Activated T-cell treated with anti-CD3 and anti-CD28 coated beads, Interleukin-2, amount 50 U/mL, for 48 hours (primary cell): ENCODE measurements at regions not wholly inside any gene's neighbourhood (a gene's known extent, or its start where the extent isn't known, plus 50 kb on each side); places are given as distances from the start of the nearest gene placed in this dataset.
"Not testable (repeated sequence)": the region's sequence is repeated elsewhere in the genome, so short reads cannot be mapped to it uniquely, and the experiment has no call there.

Experiments
- DNase-seq, 2 experiments: peaks; one replicate each; pipeline ENCODE4 v3.0.0-alpha.2; 2020

DNA sequence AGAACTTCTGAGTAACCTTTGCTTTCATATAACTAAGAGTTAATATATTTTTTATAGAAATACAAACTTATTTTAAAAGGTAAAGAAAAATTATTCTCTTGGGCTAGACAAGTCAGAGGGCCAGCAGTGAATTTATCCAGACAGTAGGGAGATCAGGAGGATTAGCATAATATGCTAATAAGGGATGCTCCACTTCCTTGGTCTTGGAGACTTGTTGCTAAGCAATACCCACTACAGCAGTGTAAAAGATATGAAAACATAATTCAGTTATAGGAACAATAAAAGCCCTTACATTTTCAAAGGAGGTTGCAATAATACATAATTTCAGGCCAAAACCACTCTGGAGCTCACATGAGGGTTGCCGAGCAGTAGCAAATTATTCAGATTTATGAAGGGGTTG lies 615.6 kb downstream of the KCNH5 start:
- no peak for DNase-seq

DNA sequence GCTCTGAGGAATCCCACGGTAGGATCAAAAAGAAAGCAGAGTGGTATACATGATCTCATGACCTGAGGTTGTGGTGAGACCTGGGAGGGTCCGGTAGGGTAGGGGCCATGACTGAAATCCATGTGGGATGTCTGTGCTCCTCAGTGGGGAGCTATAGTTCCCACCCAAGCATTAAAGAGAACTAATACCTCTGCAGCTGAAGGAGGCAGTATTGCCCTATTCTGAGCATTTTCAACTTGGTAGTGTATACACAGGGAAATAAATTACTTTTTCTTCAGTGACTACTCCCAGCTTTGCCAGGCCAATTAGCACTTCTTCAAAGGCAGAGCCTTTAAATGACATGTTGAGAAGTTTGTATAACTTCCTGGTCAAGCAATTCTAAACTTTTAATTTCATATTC lies 613.8 kb downstream of the KCNH5 start:
- DNase-seq, result no peak

DNA sequence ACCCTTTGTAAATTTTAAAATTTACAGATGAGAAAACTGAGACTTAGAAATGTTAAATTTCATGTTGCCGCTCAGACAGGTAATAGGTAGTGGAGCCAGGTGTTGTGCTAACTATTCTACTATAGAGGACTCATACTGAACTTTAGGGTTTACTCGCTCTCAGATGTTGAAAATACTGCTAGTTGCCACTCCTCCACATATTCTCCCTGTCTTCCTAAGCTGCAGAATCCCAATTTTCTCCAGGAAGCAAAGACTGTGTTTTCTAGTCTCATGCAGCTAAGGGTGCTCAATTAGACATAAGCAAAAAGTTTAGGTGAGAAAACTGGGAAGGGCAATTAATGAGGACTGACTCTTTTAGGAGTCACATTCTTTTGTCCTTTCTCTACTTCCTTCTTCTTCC lies 612.3 kb downstream of the KCNH5 start:
- no peak for DNase-seq

DNA sequence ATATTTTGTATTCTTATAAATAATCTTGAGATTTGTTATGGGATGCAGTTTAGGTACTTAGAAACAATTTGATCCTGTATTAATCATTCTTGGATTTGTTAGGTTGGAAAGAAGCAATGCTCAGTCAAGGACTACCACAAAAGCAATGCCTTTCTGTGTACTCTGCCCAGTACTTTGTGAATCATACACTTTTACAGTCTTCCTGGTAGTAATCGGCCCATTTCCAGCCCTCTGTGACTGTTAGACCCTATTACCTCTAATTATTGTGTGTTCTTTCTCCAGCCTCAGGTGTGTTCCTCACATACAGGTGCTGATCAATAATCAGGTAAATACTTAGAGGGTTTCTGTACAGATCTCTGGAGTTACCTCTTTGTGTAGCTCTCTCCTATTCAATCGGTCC lies 609.0 kb downstream of the KCNH5 start:
- no peak for DNase-seq

DNA sequence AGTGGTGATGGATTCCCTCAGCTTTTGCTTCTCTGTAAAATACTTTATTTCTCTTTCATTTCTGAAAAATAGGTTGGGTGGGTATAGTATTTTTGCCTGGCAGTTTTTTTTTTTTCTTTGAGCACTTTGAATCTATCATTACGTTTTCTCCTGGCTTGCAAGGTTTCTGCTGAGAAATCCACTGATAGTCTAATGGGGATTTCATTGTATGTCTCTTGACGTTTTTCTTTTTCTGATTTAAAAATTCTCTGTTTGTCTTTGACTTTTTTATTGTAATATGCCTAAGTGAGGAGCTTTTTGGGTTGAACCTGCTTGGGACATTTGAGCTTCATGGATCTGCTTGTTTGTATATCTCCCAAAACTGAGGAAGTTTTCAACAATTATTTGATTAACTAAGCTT lies 606.0 kb downstream of the KCNH5 start:
- DNase-seq, result no peak

DNA sequence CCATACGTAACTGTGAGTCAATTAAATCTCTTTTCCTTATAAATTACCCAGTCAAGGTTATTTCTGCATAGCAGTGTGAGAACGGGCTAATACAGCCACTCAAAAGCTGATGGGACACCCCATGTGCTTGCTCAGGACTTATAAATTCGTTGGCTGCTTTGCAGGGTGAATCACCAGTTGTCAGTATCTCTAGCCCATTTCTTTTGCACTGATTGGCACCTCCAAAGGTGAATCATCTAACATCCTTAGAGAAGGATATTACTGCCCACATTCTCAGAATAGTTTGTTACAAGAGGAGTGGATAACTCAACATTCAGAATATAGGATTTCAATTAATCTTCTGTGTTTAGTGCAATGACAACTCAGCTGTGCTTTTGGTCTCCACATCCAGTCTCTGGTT lies 601.5 kb downstream of the KCNH5 start:
- DNase-seq, result no peak

DNA sequence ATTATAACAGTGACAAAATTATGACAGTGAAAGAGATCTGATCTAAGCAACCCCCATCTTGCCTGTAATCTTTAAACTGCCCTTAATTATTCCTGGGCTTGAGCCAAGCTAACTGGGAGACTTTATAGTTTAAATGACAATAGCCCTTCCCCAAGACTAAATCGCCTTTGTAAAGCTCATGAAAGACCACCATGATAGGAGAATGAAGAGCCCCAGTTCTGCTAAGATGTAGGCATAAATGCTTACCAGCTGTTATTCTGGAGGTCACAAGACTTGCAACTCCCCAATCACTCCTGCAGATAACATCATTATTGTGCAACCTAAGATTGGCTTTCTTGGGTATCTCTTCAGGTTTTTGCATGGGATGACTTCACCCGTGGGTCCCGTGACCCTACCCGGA lies 599.7 kb downstream of the KCNH5 start:
- DNase-seq, result no peak

DNA sequence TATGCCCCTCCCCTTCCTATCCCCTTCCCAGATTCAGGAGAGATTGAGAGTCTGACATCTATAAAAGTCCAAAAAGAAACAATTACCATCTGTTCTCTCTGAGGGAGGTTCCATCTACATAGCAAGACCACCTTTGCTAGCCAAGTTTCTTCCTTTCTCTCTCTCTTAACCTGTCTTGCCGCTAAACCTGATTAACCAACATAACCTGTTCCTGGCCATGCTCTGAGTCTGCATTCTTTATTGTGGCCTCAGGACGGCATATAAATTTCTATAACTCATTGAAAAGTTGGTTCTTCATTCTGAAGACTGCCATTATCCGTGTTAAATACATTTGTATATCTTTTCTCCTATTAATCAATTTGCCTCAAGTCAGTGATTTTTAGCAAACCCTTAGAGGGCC lies 594.0 kb downstream of the KCNH5 start:
- no peak for DNase-seq

DNA sequence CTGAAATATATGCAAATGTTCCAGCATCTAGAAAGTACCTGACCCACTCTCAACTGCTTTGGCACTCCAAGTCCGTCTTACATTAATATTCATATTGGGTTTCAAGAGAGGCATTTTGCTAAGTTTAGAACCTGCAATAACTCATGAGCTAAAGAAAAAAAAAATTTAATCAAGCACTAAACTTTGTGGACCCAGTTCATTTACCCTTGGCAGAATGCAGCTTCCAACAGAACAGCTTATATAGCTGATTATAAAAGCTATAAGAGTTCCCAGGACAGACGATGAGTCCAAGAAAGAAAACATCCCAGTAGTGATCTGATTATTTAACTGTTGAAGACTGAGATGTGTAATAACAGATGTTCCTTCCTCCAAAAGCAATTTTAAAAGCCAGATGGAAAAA lies 592.0 kb downstream of the KCNH5 start:
- no peak for DNase-seq

DNA sequence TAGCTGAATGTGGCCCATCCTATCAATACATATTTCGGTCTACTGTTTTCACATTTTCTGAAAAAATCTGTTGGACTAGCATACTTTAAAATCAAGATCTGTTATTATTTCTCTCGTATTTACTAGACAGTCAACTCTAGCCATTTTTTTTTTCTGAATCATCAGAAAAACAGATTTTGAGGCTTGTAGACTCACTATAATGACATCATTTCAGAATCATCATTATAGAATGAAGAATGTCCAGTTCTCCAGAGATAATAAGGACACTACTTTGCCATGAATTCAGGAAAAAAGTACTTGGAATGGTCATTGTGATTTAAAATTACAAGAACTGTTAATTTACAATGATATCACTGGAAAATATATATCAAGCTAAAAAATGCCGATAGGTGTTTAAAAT lies 589.8 kb downstream of the KCNH5 start:
- DNase-seq, result no peak

DNA sequence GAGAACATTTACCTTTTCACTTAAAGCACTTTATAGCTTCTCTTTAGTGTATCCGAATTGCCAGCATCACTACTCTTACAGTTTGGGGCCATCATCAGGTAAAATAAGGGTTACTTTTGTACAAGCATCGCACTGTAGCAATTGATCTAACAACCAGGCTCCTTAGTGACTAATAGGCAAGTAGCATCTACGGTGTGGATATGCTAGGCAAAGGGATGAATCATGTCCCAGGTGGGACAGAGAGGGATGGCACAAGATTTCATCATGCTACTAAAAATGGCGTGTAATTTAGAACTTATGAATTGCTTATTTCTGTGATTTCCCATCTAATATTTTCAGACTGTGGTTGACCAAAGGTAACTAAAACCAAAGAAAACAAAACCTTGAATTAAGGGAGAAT lies 582.3 kb downstream of the KCNH5 start:
- no peak for DNase-seq

DNA sequence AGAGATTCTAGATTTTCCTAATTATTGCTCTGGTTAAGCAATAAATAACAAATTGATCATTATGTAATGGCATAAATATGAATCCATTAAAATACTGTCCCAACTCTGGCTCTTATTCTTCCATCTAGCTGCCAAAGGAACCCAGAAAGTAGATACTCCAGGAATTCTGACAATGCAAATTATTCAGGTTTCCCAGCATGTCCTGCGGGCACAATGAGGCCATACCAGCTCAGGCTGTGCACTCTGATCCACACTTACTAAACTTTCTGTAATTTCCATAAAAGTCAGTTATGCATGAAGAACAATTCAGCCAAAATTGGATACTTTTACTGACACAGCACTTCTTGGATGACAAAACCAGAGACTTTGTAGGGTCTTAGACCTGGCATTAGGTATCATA lies 576.3 kb downstream of the KCNH5 start:
- no peak for DNase-seq

DNA sequence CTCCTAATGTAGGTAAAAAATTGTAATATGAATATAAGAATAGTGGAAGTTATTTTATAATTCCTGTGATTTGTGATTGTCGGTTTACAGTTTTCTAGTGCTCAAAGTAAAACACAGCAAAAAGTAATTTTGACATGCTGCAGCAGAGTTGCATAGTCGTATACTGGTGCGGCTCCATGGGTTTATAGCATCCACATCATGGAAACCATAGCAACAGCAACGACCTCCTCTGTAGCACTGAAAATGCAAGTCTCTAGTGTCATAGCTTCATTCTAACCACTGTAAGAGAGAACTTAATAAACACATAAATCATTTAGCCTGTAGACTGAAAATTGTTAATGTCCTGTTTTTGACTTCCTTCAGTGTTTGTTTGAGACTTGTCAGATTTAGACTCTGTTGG lies 574.3 kb downstream of the KCNH5 start:
- DNase-seq, result no peak

DNA sequence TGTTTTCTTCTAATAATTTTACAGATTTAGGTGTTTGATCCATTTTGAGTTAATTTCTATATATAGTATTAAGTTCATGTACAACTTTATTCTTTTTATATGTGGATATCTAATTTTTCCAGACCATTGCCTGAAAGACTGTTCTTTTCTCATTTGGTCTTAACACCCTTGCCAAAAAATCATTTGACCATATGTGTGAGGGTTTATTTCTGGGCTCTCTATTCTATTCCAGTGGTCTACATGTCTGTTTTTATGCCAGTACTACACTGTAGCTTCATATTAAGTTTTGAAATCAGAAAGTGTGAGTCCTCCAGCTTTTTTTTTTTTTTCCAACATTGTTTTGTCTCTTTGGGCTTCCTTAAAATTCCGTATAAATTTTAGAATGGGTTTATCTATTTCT lies 554.1 kb downstream of the KCNH5 start:
- DNase-seq, result no peak

DNA sequence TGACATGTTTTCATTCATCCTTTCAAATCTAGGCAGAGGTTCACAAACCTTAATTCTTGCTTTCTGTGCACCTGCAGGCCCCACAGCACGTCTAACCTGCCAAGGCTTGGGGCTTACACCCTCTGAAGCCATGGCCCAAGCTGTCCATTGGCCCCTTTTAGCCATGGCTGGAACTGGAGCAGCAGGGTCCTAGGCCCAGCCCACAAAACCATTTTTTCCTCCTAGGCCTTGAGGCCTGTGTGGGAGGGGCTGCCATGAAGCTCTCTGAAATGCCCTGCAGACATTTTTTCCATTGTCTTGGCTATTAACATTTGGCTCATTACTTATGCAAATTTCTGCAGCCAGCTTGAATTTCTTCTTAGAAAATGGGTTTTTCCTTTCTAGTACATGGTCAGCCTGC lies 547.5 kb downstream of the KCNH5 start:
- no peak for DNase-seq

DNA sequence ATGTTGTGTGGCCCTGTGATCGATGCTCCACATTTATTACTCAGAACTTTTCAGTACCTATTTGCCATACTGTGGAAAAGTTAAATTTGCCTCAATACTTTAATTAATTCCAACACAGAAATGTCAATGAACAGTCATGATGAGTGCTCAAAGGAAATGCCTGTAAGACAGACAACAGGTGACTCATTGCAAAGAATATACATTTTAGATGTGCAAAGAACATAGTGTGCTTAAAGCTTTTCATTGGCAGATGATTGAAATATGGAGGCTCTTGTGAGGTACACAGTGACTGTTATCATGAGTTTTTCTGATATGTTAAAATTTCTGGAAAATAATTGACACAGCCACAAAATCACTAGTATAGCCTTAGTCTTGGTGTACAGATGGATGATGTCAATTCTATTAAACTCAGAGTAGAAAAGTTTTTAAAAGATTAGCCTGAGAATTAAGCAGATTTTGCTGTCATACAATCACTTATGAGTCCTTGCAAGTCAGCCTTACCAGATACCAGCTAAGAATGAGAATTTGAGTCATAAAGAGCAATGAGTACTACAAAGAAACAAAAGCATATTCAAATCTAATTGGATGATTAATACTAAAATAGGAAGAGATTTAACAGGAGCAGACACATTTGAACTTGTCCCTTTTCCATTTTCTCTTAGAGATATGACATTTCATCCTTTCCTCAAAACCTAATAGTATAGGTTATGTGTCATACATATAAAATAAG lies 544.1 kb downstream of the KCNH5 start:
- no peak for DNase-seq

DNA sequence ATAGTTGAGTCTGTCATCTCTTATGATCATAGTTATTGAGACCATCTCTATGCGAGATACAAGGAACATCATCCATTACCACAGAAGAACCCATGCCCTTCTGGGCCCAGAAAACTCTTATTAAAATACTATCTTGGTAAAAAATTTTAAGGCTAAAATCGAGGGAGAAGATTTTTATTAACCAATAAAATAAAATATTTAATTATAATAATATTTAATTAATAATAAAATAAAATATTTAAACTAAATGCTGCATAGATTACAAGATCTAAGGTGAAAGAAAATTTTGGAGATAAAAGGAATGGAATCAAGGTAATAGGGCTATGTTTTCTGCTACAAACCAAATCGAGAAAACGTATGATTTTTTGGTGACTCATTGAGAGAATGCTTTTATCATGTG lies 540.2 kb downstream of the KCNH5 start:
- no peak for DNase-seq

DNA sequence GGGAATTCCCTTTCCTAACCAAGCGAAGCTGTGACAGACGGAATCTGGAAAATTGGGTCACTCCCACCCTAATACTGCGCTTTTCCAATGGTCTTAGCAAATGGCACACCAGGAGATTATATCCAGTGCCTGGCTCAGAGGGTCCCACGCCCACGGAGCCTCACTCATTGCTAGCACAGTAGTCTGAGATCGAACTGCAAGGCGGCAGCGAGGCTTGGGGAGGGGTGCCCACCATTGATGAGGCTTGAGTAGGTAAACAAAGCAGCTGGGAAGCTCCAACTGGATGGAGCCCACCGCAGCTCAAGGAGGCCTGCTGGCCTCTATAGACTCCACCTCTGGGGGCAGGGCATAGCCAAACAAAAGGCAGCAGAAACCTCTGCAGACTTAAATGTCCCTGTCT lies 523.9 kb downstream of the KCNH5 start:
- DNase-seq, result not testable (repeated sequence)

DNA sequence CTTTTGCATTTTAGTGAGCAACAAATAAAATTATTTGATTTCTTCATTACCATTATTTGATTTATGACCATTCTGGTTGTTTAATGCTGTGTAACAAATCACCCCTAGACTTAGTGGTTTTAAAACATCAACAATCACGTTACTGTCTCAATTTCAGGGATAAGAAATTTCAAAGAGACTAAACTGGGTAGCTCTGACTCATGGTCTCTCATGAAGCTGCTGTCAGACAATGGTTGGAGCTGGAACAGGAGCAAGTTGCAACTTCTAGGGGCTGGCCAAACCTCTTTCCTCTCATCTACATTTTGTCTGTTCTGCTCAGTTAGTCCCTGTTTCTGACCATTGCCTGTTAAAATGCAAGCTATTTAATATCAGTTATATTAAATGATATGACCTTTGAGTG lies 517.0 kb downstream of the KCNH5 start:
- DNase-seq, result no peak

DNA sequence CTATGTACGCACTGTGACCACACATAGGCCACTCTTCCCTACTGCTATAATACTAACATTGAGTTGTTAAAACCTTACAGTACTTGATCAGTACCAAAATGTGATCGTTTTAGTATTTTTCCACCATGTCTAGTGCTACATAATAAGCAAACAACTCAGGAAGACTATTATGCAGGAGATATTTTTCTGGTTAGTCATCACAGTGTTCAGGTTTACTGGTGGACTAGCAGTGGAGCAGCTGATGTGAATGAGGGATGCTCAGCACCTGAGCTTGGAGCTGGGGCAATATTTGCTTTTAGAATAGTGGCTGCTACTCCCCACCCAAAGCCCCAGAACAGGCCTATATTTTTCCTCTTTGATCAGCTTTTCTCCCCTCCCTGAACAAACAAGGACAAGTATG lies 513.1 kb downstream of the KCNH5 start:
- no peak for DNase-seq

DNA sequence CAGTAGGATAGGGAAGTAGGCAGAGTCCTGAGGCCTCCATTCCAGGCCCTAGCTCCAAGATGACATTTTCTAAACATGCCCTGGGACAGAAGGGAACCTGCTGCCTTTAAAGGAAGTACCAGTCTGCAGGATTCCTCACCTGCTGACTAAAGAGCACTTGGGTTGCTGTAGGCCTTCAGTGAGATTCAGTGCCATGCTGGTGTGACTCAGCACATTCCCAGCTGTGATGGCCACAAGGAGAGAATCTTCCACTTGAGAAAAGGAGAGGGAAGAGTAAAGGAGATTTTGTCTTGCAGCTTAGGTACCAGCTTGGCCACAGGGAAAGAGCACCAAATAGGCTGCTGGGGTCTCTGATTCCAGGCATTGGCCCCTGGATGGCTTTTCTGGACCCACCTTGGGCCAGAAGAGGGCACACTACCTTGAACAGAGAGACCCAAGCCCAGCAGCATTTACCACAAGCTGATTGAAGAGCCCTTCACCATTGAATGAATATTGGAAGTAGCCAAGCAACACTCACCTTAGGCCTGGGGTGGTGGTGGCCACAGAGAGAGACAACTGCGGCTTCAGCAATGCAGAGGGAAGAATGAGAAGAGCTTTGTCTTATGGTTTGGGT lies 498.3 kb downstream of the KCNH5 start:
- DNase-seq, result no peak

DNA sequence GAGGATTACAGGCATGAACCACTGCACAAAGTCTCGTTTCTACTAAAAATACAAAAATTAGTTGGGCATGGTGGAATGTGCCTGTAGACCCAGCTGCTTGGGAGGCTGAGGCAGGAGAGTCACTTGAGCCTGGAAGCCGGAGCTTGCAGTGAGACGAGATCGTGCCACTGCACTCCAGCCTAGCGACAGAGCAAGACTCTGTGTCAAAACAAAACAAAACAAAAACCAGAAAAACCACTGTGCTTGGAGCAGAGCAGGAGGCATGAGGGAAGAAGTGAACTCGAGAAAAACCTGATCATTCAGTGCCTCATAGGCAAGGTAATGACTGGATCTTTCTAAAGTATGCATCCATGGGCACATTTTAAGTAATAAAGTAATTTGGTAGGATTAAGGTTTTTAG lies 487.8 kb downstream of the KCNH5 start:
- no peak for DNase-seq

DNA sequence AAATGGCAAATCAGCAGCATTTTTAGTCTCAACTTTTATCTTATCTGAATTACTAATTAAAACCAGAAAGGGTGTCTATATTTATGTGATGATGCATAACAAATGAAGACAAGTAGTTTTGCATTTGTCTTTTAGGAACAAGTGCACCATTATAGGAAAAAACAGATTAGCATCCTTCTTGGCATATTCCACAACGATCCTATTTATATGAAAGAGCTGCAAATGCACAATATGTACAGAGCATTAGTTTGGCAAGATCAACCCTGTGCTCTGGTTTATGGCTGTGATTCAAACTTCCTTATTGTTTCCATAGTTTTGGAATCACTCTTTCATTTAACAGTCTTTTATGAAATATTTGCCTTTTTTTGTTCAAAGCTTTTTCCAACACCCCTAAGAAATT lies 486.8 kb downstream of the KCNH5 start:
- DNase-seq, result no peak

DNA sequence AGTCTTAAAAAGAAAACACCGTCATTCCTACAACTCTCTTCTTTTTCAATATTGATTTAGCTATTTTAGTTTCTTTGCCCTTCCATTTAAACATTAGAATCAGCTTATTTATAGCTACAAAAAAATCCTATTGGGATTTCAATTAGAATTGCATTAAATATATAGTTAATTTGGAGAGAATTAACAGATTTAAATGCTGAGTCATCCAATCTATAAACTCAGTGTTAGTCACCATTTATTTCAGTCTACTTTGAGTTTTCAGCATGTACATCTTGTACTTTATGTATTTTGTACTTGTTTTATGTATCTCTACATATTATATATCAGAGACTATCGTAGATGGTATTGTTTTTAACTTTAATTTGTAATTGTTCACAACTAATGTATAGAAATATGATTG lies 460.0 kb downstream of the KCNH5 start:
- DNase-seq, result no peak

DNA sequence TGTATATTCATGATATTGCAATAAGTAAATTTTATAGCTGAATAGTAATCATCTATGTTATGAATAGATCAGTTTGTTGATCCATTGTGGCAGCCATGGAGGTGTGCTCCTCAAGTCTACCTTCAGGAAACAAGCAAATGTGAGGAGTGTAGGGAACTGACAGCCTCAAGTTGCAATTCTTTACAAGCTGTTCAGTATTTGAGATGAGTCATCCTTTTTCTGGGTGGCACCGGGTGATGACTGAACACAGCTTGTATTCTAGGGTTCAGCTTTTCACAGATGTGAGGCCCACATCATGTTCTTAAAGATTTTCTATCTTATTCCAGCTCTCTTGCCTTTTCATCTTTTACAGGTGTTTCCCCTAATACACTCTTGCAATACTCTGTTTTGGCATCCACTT lies 452.4 kb downstream of the KCNH5 start:
- DNase-seq, result no peak
